T-helper 2 cell (primary cell): ENCODE measurements at regions not wholly inside any gene's neighbourhood (a gene's known extent, or its start where the extent isn't known, plus 50 kb on each side); places are given as distances from the start of the nearest gene placed in this dataset.
"Not testable (repeated sequence)": the region's sequence is repeated elsewhere in the genome, so short reads cannot be mapped to it uniquely, and the experiment has no call there.

ENCODE experiments used
- DNase-seq, 5 experiments: peaks; one replicate each; pipeline versions ENCODE4 v3.0.0 to v3.0.0-alpha.2; 2012 to 2022

DNA sequence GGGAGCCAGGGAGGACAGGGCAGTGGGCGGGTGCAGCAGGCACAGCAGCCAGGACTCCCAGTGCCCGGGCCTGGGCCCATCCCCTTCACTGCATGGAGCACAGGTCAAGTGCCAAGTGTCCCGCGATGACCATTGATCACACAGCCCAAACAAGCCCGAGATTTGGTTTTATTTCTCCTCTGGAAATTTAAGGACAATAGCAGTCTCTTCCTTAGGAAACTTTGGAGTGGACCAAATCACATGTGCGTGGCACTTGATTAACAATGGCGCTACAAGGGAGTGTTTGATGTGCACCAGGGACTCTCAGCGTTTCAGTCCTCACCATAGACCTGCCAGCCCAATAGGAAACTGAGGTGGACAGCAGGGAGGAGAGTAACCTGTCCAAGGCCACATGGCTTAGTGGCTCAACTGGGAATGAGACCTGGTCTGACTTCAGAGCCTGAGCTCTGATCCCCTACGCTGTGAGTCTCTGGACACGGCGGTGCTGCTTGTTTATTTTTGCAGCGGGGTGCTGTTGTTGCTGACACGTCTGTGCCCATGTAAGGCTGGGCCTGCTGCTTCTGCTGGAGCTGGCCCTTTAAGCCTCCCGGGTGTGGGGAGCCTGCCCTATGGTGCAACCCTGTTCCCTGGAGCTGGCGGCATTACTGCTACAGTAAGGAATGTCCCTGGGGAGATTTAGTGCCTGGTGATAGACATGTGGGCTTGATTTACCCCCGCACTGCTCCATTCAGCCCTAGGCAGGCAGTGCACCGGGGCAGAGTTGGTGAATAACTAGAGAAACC is 194.2 kb downstream of the INHBB start:
- no peak for DNase-seq

DNA sequence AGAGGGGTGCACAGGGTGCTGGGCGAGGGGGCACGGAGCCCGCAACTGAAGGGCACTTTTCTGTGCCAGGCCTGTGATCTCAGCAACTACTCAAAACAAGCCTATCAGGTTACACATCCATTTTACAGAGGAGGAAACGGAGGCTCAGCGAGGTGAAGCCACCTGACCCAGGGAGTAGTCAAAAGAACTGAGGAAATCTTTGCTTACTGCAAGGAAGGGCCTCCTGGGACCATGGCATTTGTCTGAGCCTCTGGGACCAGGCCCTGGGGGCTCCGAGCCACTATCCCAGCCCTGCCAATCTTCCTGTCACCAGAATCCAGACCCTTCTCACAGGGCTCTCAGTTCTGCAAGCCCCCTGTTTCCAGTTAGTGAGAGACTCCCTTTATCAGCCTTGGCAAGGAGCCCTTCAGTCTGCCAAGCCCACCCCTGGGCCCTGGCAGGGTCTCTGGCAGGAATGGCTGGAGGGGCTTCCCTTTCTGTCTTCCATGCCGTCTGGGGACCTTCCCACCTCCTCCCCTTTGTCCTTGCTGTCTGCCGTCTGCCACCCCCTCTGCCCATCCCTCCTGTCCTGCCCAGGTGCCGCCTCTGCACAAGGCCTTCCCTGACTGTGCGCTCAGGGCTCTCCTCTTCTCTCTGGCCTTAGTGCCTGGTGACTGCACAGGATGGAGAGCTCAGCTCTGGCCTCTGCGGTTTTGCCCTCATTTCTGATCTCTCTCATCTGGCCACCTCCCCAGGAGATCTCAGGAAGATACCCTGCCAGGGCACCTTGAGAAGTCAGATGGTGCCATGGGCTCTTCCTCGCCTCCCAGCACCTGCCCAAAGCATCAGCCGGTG is 194.7 kb upstream of the GLI2 start:
- DNase-seq, result no peak

DNA sequence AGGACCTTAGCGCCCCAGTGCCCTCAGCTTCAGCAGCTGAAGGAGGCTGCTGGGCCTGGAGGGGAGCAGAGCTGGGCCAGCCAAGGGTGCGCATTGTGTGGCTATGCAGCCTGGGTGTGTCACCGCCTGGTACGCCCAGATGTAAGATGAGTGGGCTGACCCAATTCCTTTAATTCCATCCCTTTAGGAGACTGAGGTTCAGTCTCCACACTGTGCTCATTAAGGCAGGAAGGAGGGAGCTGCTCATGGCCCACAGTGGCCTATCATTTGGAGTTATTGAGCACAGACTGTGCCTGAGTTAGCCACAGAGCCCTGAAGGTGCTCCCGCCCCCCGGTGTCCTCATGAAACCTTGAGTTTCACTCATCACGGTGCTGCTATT is 194.1 kb upstream of the GLI2 start:
- no peak for DNase-seq

DNA sequence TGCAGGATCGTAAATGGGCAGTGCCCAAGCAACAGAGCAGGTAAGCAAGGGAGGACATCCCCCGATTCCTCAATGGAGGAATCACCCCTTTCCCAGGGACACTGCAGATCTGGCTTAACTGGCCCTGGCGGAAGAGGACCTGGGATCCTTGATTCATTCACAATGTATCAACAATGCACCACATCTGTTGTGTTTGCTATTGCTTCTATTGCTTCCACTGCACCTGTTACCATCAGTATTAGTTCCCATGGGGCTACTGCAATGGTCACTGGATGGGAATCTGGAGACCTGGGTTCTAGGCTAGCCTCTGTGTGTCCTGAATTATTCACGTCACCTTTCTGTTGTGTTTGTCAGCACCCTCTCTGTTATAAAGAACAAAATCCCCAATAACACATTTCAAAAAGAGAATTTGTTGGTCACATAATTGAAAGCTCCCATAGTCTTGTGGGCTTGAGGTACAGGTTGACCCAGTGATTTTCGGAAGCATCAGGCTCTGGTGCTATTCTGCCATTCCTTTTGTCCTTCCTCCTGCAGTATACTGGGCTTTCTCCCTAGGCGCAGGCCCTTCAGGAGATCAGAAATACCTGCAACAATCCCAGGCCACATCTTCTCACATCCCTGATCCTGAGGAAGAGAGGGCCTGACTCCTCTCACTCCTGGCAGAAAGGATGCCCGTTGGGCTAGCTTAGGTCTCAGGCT is 193.5 kb upstream of the GLI2 start:
- no peak for DNase-seq

DNA sequence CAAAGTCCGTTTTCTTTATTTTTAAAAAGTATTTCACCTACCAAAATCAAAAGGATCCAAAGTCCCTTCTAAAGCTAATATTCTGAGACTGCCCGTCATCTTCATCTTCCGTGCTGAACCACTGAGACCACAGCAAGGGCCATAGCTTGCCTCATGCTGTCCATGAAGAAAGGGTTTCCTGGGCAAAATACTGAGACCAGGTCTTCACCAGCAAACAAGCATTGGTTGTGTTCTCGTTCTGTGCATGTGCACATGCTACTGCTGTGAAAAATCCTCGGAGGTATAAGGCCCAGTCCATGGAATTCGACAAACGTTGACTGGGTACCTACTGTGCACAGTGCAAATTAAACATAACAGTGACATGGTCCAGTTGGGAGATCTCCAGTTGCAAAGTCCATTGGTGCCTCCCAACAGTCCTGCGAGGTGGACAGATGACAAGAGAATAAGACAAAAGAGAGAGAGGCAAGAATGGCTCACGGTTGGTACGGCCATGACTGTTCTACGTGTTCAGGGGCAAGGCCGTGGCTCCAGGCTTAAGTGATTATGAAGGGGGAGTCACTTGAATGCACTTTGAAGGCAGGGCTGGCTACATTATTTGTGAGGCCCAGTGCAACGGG is 192.6 kb upstream of the GLI2 start:
- DNase-seq, result no peak

DNA sequence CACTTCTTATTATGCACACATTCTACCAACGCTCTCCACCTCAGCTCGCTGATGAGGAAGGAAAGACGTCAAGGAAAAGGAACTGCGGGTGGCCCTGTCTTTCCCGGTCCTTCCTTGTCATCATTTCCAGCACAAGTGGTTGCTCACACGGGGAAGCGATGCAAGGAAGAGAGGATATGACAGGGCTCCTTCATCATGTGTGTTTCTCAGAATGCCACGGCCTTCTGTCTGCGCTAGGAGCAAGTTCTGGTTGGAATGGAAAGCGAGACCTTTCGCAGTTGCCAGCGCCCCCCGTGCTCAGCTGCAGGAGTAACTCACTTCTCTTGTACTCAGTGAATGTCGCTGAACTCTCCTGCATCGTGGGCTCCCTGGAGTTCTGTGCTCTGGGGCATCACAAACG is 191.8 kb upstream of the GLI2 start:
- no peak for DNase-seq

DNA sequence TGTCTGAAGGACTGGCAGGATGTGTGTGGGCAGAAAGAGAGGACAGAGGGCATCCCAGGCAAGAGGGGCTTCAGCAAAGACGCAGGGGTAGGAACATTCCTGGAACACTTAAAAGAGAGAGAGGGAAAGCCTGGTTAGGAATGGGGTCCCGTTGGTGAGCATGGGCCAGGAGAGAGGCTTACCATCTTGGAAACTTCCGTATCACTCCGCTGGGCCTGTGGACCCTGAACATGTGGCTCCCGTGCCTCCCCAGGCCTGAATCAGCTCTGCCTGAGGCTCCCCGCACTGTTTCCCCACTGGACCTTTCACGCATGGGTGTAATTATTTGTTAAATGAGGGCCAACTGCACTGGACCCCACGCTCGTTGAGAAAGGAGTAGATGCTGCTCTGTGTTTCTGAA is 191.1 kb upstream of the GLI2 start:
- no peak for DNase-seq

DNA sequence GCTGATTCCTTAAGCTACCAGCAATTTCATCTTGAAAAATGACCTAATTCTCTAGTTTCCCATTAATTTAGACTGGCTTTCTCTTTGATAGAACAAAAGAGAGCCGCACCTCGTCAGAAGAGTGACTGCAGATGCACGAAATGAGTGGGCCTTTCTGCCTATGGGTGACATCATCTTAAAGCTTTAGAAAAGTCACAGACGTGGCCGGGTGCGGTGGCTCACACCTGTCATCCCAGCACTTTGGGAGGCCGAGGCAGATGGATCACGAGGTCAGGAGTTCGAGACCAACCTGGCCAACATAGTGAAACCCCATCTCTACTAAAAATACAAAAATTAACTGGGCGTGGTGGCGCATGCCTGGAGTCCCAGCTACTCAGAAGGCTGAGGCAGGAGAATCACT is 190.7 kb upstream of the GLI2 start:
- DNase-seq, result not testable (repeated sequence)

DNA sequence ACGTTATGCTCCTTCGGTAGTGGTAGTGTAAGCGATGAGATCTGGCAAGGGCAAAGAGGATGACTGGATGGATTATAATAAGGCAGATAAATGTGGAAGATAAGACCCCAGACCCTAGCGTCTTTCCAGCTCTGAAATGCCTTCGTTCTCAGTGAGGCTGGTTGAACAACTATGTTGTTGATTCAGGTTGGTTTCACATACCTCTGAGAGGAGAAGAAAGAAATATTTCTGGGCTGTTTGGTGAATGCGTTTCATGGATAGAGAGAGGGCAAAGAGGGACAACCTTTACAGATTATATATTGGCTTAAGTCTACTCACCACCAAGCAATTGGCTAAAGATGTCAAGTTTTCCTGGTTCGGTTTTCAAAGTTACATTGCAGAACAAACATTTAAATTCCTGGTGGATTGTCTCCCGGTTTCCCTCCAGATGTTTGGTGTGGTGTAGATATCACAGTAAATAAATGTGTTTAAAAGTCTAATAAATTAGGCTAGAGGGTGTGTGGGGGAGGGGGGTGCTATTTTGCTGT is 190.1 kb upstream of the GLI2 start:
- no peak for DNase-seq

DNA sequence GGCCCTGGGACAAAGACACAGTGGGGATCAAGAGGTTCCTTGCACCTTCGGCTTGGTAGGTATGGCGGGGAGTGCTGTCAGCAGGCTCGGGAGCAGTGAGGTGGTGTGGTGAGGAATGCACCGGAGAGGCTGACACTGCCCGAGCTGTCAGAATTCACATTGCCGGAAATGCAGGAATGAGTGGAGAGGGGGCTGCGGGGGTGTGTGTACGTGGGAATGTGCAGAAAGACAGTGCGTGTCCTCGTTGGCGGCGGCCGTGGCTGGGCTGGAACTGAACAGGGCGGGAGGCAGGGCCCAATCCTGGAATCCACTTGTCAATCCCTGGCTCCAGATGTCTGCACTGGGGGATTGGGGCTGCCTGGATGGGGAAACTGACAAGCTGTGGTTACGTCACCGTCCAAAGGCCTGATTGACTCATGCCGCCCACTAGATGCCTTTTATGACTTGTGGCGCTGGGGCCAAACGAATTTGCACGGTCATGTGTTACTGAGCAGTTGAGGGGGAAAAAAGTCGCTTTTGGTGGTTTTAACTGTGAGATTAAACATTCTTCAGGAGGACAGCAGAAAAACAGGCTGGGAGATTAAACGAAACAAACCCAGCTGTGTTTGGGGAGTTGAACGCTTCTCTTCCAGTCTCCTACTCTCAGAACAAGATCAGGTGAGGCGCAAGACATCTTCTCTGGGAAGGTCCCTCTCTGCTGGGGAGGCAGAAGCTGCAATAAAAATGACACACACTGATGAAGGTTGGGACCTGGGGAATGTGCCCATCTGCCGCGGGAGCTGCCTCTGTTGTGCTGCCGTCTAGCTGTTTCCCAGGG is 189.4 kb upstream of the GLI2 start:
- DNase-seq, result no peak

DNA sequence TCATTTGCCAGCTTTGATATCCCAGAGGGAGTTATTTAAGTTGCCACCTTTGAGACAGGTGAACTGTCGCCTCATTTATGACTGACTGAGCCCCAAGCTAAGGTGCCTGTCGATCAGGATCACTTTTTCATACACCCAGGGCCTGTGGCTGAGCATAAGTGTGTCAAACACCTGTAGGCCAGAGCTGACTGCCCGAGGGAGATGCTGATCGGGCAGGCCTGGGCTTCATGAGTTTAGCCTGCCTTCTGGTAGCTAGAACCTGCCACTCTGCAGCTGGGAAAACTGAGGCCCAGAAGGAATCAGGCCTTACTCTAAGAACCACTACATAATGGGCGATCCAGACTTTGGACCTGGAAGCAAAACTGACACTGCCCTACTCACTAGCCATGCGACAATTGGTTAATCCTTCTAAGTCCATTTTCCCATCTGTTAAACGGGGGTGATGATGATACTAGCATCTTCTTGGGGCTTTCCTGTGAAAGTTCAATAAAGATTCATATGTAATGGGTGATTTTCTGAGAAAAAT is 188.7 kb upstream of the GLI2 start:
- no peak for DNase-seq

DNA sequence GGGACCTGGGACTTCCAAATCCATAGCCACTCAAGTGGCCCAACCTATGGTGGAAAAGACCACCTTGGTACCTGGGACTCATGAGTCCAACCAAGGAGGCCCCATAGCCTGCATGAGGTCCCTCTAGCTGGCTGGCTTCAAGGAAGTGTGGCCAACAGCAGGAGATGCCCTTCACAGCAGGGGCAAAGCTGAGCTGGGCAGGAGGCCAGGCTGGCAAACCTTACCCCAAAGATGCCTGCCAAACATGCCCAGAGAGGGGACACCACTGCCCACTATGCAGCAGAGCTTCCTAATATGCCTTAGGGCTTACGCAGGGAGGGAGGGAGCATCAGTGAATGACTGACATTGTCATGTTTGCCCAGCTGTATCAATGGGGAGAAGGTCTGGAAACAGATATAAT is 188.0 kb upstream of the GLI2 start:
- no peak for DNase-seq

DNA sequence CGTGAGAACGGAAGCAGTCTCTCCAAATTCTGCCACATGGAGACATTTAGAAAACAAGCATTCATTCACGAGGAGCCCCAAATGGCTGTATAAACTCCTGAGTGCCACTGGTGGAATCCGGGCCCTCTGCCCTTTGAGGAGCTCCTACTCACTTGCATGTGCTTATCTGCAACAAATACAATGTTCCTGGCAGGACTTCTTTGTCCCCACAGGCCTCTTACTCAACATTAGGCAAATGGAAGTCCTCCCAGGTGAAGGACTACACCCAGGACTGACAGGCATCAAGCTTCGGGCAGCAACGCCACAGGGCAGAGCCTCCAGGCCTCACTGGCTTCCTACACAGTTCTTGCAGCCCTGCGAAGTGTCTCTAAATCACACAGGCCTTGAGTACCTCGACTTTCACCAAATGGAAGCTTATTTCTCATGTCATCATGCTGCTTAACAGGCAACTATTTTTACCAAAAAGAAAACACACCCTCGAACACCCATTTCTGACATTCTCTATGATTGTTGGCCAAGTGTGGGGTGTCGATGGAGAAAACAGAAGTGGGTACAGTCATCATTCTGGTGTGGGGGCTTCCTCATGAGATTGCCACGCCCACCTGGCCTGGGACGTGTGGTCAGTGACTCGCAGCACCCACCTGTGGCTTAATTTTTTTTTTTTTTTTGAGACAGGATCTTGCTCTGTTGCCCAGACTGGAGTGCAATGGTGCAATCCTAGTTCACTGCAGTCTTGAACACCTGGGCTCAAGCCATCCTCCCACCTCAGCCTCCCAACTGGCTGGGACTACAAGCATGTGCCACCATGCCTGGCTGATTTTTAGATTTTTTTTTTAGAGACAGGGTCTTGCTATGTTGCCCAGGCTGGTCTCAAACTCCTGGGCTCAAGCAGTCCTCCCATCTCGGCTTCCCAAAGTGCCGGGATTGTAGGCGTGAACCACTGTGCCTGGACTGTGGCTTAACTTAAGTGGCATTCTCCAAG is 186.8 kb upstream of the GLI2 start:
- no peak for DNase-seq

DNA sequence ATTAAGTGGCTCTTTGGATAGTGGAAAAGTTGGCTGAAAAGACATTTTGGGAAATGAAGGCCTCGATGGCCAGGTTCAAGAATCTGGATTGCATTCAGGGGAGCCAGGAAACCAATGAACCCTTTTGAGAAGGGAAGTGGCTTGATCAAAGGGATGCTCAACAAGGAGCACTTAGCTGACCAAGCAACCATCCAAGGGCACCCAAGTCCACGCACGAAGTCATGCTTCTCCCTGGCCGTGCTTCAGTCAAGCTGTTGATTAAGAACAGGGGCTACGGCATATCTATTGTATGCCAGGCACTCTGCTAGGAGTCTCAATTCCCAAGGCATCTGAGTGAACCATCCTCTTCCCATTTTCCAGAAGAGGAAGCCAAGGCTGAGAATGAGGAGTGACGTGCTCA is 185.8 kb upstream of the GLI2 start:
- DNase-seq, result no peak

DNA sequence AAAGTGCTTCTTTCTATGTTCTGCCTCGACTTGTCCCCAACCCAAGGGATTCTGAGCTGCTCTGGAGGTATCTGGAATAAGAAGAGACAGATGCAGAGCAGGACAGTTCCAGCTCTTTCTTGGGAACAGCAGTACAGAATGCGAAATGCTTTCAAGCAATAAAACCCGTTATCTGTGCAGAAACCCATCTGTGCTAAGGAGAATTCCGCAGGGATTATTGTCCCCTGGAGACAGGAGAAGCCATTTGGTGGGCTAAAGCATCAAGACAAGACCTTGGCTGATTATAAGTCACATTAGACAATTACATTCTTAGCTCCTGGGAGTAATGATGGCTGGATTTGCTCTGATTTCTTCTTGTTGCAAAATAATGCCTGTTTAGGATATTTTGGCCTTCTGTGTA is 185.4 kb upstream of the GLI2 start:
- DNase-seq, result no peak

DNA sequence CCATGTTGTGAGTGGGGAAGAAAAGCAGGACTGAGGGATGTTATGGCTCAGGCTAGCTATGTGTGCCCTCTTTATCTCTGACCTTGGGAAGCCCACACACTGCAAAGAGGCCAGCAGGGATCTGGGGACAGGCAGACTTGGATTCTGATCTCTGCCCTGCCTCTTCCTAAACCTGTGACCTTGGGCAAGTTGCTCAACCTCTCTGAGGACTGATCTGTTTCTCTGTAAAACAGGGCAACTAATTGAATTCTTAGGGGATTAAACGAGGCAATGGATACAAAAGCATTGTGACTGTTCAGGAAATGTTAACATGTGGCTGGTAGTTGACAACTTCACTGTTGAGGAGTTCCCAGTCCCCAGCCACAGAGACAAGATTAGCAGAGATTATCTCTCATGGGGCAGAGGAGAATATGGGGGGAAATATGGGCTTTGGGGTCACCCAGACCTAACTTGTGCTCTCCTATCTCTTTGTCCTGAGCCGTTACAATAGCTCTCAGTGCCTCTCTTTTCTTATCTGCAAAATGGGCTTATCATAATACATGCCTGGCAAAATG is 184.7 kb upstream of the GLI2 start:
- no peak for DNase-seq

DNA sequence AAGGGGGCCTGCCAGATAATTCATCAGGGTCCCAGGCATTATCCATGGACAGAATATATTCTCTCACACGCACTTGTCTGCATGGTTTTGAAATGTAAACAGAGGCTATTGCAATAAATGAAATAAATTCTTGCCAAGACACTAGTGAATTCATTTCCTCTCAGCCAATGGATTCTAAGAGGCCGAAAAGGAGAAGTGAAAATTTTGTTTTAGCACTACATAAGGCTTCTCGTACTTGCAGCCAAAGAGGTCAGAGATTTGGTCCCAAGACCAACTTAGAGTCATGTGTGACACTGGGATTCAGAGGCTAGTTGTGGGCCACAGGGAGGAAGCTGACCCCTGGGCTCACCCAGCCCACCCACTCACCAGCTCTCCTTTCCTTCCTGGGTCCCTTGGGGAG is 184.1 kb upstream of the GLI2 start:
- DNase-seq, result no peak

DNA sequence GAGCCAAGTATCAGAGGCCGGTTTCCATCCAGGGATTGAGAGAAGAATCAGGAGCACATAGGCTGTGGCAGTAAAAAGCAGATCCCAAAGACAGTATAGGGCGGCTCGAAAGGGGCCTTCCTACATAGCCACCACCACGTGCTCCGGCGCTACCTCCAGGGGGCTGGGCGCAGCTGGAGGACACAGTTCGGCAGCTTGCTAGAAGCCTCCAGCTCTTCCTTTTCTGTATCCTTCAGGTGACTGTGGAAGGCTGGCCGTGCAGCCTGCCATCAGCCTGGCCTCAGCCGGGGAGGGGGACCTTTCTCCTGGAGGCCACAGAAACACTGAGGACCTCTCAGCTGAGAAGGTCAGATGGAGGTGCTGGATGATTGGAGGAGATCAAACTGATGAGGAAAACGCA is 183.6 kb upstream of the GLI2 start:
- DNase-seq, result no peak

DNA sequence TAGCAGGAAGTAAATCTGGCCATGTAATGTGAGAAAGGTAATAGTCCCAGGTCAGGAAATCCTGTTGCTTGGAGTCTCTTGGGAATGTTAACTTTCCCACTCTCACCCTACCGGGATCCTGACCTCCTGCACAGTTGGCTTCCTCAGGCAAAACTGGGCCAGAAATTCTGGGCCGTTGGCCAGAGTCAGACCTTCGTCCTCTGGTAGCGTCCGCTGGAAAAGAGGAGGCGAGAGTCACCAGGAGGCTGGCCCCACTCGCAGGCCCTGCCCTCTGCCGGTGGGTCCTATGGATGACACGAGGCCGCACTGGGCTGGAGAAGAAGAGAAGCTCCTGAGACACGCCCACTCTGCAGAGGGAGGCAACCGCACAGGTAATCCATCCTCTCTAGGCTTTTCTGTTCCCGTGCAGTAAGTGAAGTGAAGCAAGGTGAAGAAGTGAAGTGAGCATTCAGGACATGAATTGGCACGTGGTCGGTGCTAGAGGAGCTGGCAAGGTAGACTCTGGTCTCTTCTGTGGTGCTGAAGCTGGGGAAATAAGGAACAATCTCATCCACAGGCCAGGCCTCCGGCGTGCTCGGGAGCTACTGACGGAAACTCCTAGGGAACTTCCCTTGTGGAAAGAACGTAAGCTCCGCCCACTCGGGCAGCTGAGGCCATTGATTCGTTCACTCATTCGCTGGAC is 182.7 kb upstream of the GLI2 start:
- DNase-seq, result peak in 1 of 5 experiments; percentile 34

DNA sequence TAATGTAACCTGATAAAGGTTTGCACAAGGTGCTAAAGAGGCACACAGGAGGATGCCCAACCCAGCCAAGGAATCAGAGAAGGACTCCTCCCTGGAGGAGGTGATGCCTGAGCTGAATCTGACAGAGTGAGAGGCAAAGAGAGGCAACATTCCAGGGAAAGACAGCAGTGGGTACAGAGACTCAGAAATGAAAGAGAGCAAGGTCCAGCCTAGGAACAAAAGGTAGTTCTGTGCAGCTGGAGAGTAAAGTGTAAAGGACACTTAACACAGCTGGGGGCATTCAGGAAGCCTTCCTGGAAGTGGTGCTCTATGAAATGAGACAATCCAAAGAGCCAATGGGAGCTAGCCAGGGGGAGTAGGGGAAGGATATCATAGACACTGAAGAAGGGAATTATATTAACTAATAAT is 181.0 kb upstream of the GLI2 start:
- DNase-seq, result no peak
